ENCODE measurements at regions not wholly inside any gene's neighbourhood (a gene's known extent, or its start where the extent isn't known, plus 50 kb on each side); places are given as distances from the start of the nearest gene placed in this dataset.

- no peak for DNase-seq (ENCODE audit: low read depth in 4 of 4, low spot score in 2 of 4)
Observed at GRCh38 chr4:126838941-126839679, 793.6 kb upstream of the INTU start.

GRCh38 chr4:126843492-126844067 lies 789.2 kb upstream of the INTU start:
- no peak for DNase-seq (ENCODE audit: low read depth in 4 of 4, low spot score in 2 of 4)

- no peak for DNase-seq (ENCODE audit: low read depth in 4 of 4, low spot score in 2 of 4)
Observed at GRCh38 chr4:126850286-126850685, 782.5 kb upstream of the INTU start.

DNA sequence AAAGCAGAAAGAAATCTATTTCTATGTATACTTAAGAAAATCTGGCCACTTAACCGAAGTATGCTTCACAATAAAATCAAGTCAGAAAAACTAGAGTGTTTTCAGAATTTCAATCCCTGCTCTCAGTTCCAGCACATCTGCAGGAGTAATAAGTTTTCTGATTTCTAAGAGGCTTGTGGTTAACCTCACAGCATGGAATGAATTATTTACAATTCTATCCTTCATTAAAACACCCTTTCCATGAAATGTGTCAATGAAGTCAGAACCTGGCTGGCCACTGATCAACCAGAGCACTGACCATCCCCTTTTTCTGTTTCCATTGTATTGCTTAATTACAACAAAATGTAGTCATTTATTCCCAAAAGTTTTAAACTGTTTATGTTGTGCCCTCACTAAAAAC lies 781.4 kb upstream of the INTU start:
- DNase-seq (ENCODE audit: low read depth in 4 of 4, low spot score in 2 of 4) = no peak

DNA sequence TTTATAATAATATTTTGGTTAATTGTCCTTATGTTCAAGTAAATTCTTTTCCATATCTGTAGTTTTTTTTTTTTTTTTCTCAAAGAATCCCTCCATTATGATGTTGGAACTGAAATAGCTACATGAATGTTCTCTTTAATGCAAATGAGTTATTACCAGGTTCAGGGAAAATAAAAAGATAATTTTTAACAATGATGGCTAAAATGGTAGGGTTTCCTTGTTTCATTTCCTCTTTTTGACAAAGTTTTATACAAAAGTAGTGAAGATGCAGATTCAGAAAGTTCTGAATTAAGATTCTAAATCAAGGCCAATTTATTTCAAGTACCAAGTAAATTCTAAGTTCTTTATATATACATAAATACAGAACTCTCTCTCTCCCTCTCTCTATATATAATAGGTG lies 779.0 kb upstream of the INTU start:
- no peak for DNase-seq (ENCODE audit: low read depth in 4 of 4, low spot score in 2 of 4)

- DNase-seq (ENCODE audit: low read depth in 4 of 4, low spot score in 2 of 4) = no peak
Observed at GRCh38 chr4:126856906-126857305, 775.9 kb upstream of the INTU start.

DNA sequence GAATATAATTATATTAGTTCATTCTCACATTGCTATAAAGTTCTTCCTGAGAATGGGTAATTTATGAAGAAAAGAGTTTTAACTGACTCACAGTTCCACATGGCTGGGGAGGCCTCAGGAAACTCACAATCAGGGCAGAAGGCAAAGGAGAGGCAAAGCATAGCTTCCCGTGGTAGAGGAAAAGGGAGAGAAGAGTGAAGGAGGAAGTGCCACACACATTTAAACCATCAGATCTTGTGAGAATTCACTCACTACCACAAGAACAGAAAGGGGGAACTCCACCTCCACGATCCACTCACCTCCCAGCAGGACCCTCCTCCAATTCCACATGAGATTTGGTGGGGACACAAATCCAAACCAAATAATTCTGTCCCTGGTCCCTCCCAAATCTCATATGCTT lies 773.4 kb upstream of the INTU start:
- DNase-seq (ENCODE audit: low read depth in 4 of 4, low spot score in 2 of 4) = no peak

DNA sequence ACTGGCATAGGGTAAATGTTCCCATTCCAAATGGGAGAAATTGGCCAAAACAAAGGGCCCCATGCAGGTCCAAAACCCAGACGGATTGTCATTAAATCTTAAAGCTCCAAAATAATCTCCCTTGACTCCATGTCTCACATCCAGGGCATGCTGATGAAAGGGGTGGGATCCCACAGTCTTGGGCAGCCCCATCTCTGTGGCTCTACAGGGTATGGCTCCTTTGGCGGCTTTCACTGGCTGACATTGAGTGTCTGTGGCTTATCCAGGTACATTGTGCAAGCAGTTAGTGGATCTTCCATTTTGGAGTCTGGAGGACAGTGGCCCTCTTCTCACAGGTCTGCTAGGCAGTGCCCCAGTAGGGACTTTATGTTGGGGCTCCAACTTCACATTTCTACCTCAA lies 772.9 kb upstream of the INTU start:
- no peak for DNase-seq (ENCODE audit: low read depth in 4 of 4, low spot score in 2 of 4)

DNA sequence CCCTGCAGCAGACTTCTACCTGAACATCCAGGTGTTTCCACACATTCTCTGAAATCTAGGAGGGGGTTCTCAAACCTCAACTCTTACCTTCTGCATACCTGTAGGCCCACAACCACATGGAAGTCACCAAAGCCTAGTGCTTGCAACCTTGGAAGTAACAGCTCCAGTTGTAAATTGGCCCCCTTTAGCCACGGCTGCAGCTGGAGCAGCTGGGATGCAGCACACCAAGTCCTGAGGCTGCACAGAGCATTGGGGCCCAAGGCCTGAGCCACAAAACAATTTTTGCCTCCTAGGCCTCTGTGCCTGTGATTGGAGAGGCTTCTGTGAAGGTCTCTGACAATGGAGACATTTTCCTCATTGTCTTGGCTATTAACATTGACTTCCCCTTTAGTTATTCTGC lies 772.4 kb upstream of the INTU start:
- DNase-seq (ENCODE audit: low read depth in 4 of 4, low spot score in 2 of 4) = no peak

DNA sequence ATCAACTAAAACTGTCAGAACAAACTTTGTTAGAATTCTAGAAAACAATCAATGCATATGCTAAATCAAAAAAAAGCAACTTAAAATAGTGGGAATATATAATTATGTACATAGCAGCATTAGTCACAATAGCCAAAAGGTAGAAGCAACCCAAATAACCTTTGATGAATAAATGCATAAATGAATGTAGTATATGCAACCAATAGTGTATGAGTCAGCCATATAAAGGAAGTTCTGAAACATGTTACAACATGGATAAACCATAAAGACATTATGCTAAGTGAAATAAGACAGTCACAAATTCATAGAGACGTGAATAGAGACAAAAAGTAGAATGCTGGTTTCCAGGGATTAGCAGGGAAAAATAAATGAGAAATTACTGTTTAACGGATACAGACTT lies 762.8 kb upstream of the INTU start:
- no peak for DNase-seq (ENCODE audit: low read depth in 4 of 4, low spot score in 2 of 4)

- no peak for DNase-seq (ENCODE audit: low read depth in 4 of 4, low spot score in 2 of 4)
Observed at GRCh38 chr4:126871810-126872209, 760.9 kb upstream of the INTU start.

DNA sequence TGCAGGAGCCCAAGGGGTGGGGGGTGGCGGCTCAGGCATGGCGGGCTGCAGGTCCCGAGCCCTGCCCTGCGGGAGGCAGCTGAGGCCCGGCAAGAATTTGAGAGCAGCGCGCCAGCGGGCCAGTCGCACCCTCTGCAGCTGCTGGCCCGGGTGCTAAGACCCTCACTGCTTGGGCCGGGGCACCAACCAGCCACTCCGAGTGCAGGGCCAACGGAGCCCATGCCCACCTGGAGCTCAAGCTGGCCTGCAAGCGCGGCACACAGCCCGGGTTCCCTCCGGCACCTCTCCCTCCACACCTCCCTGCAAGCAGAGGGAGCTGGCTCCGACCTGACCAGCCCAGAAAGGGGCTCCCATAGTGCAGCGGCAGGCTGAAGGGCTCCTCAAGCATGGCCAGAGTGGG lies 758.2 kb upstream of the INTU start:
- DNase-seq (ENCODE audit: low read depth in 4 of 4, low spot score in 2 of 4) = no peak

DNA sequence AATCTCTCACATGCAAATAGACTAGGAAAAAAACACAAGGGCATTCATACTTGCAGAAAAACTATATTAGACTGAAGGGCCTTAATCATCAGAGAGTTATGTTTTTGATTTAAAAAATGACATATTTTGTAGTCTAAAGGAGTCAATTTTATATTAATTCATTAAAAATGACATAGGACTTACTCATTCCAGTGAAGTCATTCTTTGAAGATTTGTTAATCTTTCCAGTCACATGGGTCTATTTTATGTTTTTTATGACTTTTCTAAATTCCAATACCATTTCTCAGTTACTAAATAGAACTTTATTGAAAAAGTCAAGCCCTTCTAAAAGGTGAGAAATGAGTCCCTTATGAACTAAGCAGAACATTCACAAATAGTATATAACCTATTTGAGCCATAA lies 743.8 kb upstream of the INTU start:
- no peak for DNase-seq (ENCODE audit: low read depth in 4 of 4, low spot score in 2 of 4)

GRCh38 chr4:126890383-126890782 lies 742.4 kb upstream of the INTU start:
- DNase-seq (ENCODE audit: low read depth in 4 of 4, low spot score in 2 of 4) = no peak

DNA sequence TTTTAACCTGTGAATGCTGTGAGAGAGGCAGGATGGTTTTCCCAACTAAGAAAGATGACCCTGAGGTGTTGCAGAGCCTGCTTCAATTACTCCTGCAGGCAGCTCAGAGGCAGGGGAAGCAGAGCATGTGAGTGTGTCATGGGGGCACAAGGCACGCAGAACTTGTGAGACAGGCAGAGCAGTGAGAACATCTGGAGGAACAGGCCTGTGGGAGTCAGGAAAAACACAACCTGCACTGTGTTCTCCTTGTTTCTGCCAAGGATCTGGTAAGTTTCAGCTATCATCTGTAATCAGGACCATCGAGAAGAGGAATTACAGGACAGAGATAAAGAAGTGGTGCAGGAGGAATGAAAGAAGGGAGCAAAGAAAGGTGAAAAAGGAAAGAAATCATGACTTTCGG lies 741.8 kb upstream of the INTU start:
- DNase-seq (ENCODE audit: low read depth in 4 of 4, low spot score in 2 of 4) = peak in 1 of 4 donors; percentile 6

DNA sequence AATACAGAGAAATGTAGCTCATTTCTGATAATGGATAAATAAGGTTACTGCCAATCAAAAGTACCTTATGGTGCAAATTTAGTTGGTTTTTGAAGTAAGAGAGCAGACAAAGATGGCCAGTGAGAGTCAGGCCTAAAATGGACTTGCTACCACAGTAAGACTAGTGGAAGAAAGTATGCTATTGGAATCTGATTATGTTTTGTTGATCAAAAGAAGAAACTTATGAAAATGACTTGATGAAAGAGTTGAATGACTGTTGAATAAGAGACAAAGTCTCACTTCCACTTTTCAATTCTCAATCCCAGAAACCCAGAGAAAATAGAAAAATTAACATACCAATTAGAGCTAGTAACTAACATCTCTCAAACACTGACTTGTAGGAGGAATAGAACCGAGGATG lies 737.8 kb upstream of the INTU start:
- DNase-seq (ENCODE audit: low read depth in 4 of 4, low spot score in 2 of 4) = no peak

GRCh38 chr4:126895988-126896570 lies 736.7 kb upstream of the INTU start:
- DNase-seq (ENCODE audit: low read depth in 4 of 4, low spot score in 2 of 4) = no peak

- no peak for DNase-seq (ENCODE audit: low read depth in 4 of 4, low spot score in 2 of 4)
Observed at GRCh38 chr4:126897038-126897437, 735.7 kb upstream of the INTU start.

GRCh38 chr4:126898815-126899214 lies 733.9 kb upstream of the INTU start:
- no peak for DNase-seq (ENCODE audit: low read depth in 4 of 4, low spot score in 2 of 4)

DNA sequence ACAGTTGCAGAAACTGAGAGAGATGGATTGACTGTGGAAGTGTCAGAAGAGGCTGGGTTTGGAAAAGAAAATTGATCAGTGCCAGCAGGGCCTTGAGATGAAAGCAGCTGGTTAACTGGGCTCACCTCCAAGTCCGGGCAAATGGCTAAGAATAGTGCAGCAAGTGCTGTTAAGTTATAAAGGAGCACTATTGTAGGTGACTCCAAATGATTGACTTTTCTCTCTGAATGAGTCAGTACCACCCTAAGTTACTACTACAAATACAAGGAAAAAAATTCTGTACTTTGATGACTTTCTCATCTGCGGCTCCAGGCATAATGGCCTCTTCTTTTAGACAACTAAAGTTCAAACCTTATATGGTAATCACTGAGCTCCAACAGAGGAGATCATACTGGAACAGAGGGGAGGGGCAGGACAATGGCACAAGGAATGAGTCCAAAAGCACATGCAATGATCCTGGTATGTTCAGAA lies 733.4 kb upstream of the INTU start:
- DNase-seq (ENCODE audit: low read depth in 4 of 4, low spot score in 2 of 4) = no peak

- no peak for DNase-seq (ENCODE audit: low read depth in 4 of 4, low spot score in 2 of 4)
Observed at GRCh38 chr4:126906466-126906865, 726.3 kb upstream of the INTU start.

DNA sequence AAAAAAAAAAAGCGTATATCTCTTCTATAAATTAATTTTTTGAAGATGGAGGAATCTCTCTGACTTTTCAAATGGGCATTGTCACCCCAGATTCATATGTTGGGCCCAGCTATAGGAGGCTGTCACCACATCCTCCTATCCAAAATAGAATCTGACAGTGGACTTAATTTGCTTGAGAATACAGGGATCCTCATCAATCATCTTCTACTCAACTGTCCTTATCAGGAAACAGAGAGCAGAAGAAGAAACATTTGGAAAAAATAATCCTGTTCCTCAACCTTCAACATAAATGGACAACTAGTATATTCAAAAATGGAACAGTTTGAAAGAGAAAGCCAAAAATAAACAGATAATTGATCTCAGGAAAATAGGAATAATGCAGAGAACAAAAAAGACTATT lies 725.4 kb upstream of the INTU start:
- DNase-seq (ENCODE audit: low read depth in 4 of 4, low spot score in 2 of 4) = no peak
